PFSK-1 (cell line): ENCODE measurements at regions not wholly inside any gene's neighbourhood (a gene's known extent, or its start where the extent isn't known, plus 50 kb on each side); places are given as distances from the start of the nearest gene placed in this dataset.

Experiments used
- FOXP2 ChIP-seq: optimal IDR thresholded peaks from 2 replicates; pipeline ENCODE3; 2011; ENCODE audit warnings: borderline replicate concordance, control low read depth, inconsistent platforms; ENCODE audit not compliant: insufficient read depth; ENCODE audit errors: extremely low read length, extremely low read depth
- POLR2AphosphoS5 ChIP-seq: IDR thresholded peaks from 2 replicates; pipeline ENCODE4 v1.6.1; 2012; ENCODE audit warnings: low read depth, mild to moderate bottlenecking, control low read depth, low read length, moderate library complexity
- SIN3A ChIP-seq: IDR thresholded peaks from 2 replicates; pipeline ENCODE4 v1.6.1; 2012; ENCODE audit warnings: mild to moderate bottlenecking, low read length, moderate library complexity, borderline replicate concordance; ENCODE audit not compliant: insufficient read depth
- TAF1 ChIP-seq: IDR thresholded peaks from 2 replicates; pipeline ENCODE4 v1.6.1; 2012; ENCODE audit warnings: low read length, control low read depth, borderline replicate concordance; ENCODE audit not compliant: insufficient read depth
- TF ChIP-seq, protein P1 (sequence below), 2 experiments: IDR thresholded peaks; 2 replicates each; pipeline versions ENCODE4 v1.6.1 to v1.8.0; 2011 to 2012; ENCODE audit warnings: low read depth in 2 of 2, low read length in 2 of 2, control low read depth in 1 of 2, inconsistent platforms in 1 of 2, mild to moderate bottlenecking in 1 of 2, moderate library complexity in 1 of 2; ENCODE audit not compliant: insufficient read depth in 1 of 2

GRCh38 chr20:40744818-40745175 lies 55.8 kb upstream of the MAFB start:
- no peak for TF ChIP-seq FOXP2
- no peak for TF ChIP-seq TAF1
- TF ChIP-seq, protein P1, sequence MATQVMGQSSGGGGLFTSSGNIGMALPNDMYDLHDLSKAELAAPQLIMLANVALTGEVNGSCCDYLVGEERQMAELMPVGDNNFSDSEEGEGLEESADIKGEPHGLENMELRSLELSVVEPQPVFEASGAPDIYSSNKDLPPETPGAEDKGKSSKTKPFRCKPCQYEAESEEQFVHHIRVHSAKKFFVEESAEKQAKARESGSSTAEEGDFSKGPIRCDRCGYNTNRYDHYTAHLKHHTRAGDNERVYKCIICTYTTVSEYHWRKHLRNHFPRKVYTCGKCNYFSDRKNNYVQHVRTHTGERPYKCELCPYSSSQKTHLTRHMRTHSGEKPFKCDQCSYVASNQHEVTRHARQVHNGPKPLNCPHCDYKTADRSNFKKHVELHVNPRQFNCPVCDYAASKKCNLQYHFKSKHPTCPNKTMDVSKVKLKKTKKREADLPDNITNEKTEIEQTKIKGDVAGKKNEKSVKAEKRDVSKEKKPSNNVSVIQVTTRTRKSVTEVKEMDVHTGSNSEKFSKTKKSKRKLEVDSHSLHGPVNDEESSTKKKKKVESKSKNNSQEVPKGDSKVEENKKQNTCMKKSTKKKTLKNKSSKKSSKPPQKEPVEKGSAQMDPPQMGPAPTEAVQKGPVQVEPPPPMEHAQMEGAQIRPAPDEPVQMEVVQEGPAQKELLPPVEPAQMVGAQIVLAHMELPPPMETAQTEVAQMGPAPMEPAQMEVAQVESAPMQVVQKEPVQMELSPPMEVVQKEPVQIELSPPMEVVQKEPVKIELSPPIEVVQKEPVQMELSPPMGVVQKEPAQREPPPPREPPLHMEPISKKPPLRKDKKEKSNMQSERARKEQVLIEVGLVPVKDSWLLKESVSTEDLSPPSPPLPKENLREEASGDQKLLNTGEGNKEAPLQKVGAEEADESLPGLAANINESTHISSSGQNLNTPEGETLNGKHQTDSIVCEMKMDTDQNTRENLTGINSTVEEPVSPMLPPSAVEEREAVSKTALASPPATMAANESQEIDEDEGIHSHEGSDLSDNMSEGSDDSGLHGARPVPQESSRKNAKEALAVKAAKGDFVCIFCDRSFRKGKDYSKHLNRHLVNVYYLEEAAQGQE (IDR thresholded peaks at IDR 0.05; ENCODE audit: insufficient read depth in 1 of 2, low read depth in 2 of 2, low read length in 2 of 2): no peak
- no peak for TF ChIP-seq POLR2AphosphoS5
- no peak for TF ChIP-seq SIN3A

DNA sequence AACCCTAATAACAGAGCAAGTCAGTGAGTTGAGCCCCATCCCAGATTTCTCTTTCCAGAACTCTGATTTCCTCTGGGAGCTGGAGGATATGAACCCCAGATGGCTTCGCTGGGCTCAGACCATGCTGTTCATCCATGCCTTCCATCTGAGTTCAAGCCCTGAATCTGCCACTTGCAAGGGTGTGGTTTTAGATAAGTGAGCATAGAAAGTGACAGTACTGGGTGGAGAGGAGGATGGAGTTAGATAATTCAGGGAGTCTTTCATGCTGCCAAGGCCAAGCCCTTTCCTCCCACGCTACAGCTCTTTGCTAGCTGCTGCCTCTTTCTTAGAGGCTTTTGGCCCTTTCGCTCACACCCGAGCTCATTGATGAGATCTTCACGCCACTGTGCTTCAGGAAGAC lies 57.2 kb upstream of the MAFB start:
- TF ChIP-seq TAF1 (no peak), SIN3A (no peak), FOXP2 (no peak), POLR2AphosphoS5 (no peak)
- TF ChIP-seq, protein P1 (IDR thresholded peaks at IDR 0.05; ENCODE audit: insufficient read depth in 1 of 2, low read depth in 2 of 2, low read length in 2 of 2): no peak

- no peak for TF ChIP-seq POLR2AphosphoS5
- TF ChIP-seq, protein P1 (IDR thresholded peaks at IDR 0.05; ENCODE audit: insufficient read depth in 1 of 2, low read depth in 2 of 2, low read length in 2 of 2): peak in 1 of 2 experiments; percentile 78; a peak in 2 of 4 replicates
Measured at GRCh38 chr20:40748182-40748581, 59.1 kb upstream of the MAFB start.

DNA sequence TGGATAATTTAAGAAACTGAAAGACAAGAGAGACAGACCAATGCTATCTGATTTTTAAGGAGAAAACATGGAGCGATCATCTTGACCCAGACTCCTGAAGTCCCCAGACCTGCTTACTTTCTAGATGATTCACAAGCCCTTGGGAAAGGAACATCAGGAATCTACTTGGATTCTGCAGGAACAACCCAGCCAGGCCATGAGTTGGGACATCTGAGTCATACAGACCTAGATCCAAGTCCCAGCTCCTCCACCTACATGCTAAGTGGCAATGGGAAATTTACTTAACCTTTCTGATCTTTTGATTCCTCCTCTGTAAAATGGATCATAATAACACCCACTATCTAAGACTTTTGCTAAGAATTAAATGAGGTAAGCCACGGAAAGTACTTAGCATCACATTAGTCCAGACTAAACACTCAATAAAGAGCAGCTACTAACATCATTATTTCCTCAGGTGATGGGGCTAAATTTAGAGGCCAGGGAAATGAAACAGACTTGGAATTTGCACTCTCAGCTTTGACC lies 61.0 kb upstream of the MAFB start:
- TF ChIP-seq POLR2AphosphoS5 (no peak), SIN3A (no peak), FOXP2 (no peak), TAF1 (no peak)
- TF ChIP-seq, protein P1 (IDR thresholded peaks at IDR 0.05; ENCODE audit: insufficient read depth in 1 of 2, low read depth in 2 of 2, low read length in 2 of 2): no peak

GRCh38 chr20:40750541-40751035 lies 61.6 kb upstream of the MAFB start:
- TF ChIP-seq POLR2AphosphoS5: no peak
- no peak for TF ChIP-seq SIN3A
- no peak for TF ChIP-seq TAF1
- TF ChIP-seq, protein P1 (IDR thresholded peaks at IDR 0.05; ENCODE audit: insufficient read depth in 1 of 2, low read depth in 2 of 2, low read length in 2 of 2): no peak
- no peak for TF ChIP-seq FOXP2
